ENCODE measurements at regions not wholly inside any gene's neighbourhood (a gene's known extent, or its start where the extent isn't known, plus 50 kb on each side); places are given as distances from the start of the nearest gene placed in this dataset.

DNA sequence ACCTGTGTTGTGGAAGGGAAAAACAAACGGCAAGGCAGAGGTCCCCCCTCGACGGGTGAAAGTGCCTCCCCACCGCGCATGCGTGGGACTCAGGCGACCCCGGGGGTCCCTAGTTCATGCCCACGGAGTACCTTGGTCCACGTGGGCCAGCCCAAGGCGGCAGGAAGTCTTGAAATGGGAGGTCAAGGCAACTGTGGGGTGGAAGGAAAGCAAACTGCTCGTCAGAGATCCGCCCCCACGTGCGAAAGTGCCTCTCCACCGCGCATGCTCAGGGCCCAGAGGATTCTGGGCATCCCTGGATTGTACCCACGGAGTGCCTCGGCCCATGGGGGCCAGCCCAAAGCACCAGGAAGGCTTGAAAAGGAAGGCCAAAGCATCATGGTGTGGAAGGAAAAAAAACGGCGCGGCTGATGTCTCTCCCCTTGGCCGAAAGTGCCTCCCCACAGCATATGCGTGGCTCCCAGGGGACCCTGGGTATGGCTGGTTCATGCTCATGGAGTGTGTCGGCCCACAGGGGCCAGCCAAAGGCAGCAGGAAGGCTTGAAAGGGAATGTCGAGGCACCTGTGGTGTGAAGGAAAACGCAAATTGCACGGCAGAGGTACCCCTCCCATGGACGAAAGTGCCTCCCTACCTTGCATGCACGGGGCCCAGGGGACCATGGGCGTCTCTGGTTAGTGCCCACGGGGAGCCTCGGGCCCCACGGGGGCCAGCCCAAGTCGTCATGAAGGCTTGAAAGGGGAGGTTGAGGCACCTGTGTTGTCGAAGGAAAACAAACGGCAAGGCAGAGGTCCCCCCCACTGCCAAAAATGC is 369.7 kb downstream of the ALG10 start:
- no peak for TF ChIP-seq CTCF (IDR thresholded peaks at IDR 0.05)

DNA sequence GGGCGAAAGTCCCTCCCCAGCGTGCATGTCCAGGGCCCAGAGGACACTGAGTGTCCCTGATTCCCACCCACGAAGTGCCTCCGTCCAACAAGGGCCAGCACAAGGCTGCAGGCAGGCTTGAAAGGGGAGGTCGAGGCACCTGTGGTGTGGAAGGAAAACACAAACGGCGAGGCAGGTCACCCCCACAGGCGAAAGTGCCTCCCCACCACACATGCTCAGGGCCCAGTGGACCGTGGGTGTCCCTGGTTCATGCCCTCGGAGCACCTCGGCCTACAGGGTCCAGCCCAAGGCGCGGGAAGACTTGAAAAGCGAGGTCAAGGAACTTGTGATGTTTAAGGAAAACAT is 370.4 kb downstream of the ALG10 start:
- no peak for TF ChIP-seq CTCF (IDR thresholded peaks at IDR 0.05)

- TF ChIP-seq CTCF (IDR thresholded peaks at IDR 0.05): no peak
These were observed 371.0 kb downstream of the ALG10 start for GRCh38 chr12:34393086-34393820.

GRCh38 chr12:34393821-34394150 is 371.5 kb downstream of the ALG10 start:
- TF ChIP-seq CTCF (IDR thresholded peaks at IDR 0.05): no peak

- TF ChIP-seq CTCF (IDR thresholded peaks at IDR 0.05): no peak
These were observed 372.1 kb downstream of the ALG10 start for GRCh38 chr12:34394211-34395055.

DNA sequence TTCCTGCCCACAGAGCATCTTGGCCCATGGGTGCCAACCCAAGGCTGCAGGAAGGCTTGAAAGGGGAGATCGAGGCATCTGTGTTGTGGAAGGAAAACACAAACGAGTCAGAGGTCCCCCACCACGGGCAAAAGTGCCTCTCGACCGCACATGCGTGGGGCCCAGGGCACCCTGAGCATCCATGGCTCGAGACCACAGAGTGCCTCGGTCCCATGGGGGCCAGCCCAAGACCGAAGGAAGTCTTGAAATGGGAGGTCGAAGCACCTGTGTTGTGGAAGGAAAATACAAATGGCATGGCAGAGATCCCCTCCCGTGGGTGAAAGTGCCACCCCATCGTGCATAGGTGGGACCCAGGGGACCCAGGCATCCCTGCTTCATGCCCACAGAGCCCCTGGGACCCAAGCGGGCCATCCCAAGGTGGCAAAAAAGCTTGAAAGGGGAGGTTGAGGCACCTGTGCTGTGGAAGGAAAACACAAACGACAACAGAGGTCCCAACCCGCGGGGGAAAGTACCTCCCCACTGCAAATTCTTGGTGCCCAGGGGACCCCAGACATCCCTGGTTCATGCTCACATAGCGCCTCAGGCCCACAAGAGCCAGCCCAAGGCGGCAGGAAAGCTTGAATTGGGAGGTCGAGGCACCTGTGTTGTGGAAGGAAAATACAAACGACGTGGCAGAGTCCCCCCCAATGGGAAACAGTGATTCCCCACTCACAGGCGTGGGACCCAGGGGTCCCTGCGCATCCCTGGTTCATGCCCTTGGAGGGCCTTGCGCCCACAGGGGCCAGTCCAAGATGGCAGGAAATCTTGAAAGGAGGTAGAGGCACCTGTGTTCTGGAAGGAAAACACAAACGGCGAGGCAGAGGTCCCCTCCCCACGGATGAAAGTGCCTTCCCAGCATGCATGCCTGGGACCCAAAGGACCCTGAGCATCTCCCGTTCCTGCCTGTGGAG is 373.0 kb downstream of the ALG10 start:
- TF ChIP-seq CTCF (IDR thresholded peaks at IDR 0.05): no peak
